GM23248 (cell line): ENCODE measurements at regions not wholly inside any gene's neighbourhood (a gene's known extent, or its start where the extent isn't known, plus 50 kb on each side); places are given as distances from the start of the nearest gene placed in this dataset.

ENCODE experiments used
- DNase-seq: peaks from one replicate; pipeline ENCODE4 v3.0.0-alpha.2; 2015
- H2AFZ ChIP-seq: fragments of 200-600 bp; sonication (generic); 2 replicates; pipeline ENCODE4 v1.6.1; 2016; ENCODE audit warnings: antibody characterized with exemption
- H3F3A ChIP-seq: fragments of 200-600 bp; sonication (generic); 2 replicates; pipeline ENCODE4 v1.6.1; 2016; ENCODE audit warnings: mild to moderate bottlenecking, antibody characterized with exemption, mixed run types; ENCODE audit not compliant: insufficient read depth
- H3K27ac ChIP-seq: fragments of 200-600 bp; sonication (generic); 2 replicates; pipeline ENCODE4 v1.5.1; 2016; ENCODE audit warnings: mild to moderate bottlenecking
- H3K27me3 ChIP-seq: fragments of 200-600 bp; sonication (generic); replicated peaks from 2 replicates; pipeline ENCODE4 v1.6.1; 2016; ENCODE audit warnings: mild to moderate bottlenecking; ENCODE audit not compliant: insufficient read depth
- H3K36me3 ChIP-seq: fragments of 200-600 bp; sonication (generic); 2 replicates; pipeline ENCODE4 v1.6.1; 2016; ENCODE audit warnings: low read depth, mild to moderate bottlenecking
- H3K4me1 ChIP-seq: fragments of 200-600 bp; sonication (generic); 2 replicates; pipeline ENCODE4 v1.6.1; 2016; ENCODE audit warnings: mild to moderate bottlenecking; ENCODE audit not compliant: insufficient read depth
- H3K4me2 ChIP-seq: fragments of 200-600 bp; sonication (generic); one replicate; pipeline ENCODE4 v1.6.1; 2016; ENCODE audit warnings: mild to moderate bottlenecking; ENCODE audit not compliant: unreplicated experiment
- H3K4me3 ChIP-seq: fragments of 200-600 bp; sonication (generic); 2 replicates; pipeline ENCODE4 v1.5.1; 2016; ENCODE audit warnings: mild to moderate bottlenecking
- H3K79me2 ChIP-seq: fragments of 200-600 bp; sonication (generic); 2 replicates; pipeline ENCODE4 v1.6.1; 2016; ENCODE audit warnings: mild to moderate bottlenecking; ENCODE audit not compliant: insufficient read depth
- H3K9ac ChIP-seq: fragments of 200-600 bp; sonication (generic); 2 replicates; pipeline ENCODE4 v1.6.1; 2016; ENCODE audit warnings: mild to moderate bottlenecking
- H3K9me2 ChIP-seq: fragments of 200-600 bp; sonication (generic); 2 replicates; pipeline ENCODE4 v1.6.1; 2016; ENCODE audit warnings: mixed run types, mild to moderate bottlenecking, moderate library complexity; ENCODE audit not compliant: insufficient read depth
- H3K9me3 ChIP-seq: fragments of 200-600 bp; sonication (generic); one replicate; pipeline ENCODE4 v1.6.1; 2017; ENCODE audit warnings: low read depth
- H4K20me1 ChIP-seq: fragments of 200-600 bp; sonication (generic); 2 replicates; pipeline ENCODE4 v1.6.0; 2016; ENCODE audit not compliant: insufficient read depth
- EZH2 ChIP-seq: fragments of 200-600 bp; sonication (generic); IDR thresholded peaks from 2 replicates; pipeline ENCODE4 v1.6.1; 2018; ENCODE audit warnings: antibody characterized with exemption, mild to moderate bottlenecking; ENCODE audit not compliant: insufficient read depth, poor library complexity, severe bottlenecking
- EZH2phosphoT487 ChIP-seq: fragments of 200-600 bp; sonication (generic); IDR thresholded peaks from 2 replicates; pipeline ENCODE4 v1.6.1; 2018; ENCODE audit warnings: antibody characterized with exemption, moderate library complexity, mild to moderate bottlenecking, low read depth; ENCODE audit not compliant: insufficient read depth
- WGBS, 2 experiments: methylation state at CpG; one replicate each; pipeline ENCODE4 v1.1.6; 2015 to 2017; ENCODE audit warnings: low lambda C conversion rate in 2 of 2, low coverage in 1 of 2; ENCODE audit errors: missing lambda C conversion rate in 2 of 2; 5-methylcytosine and 5-hydroxymethylcytosine counted together
- in situ Hi-C: fragments of 300-500 bp; cut with MboI; formaldehyde crosslinking; loops from 2 replicates; pipeline ENCODE4 v1.15.0; 2020

DNA sequence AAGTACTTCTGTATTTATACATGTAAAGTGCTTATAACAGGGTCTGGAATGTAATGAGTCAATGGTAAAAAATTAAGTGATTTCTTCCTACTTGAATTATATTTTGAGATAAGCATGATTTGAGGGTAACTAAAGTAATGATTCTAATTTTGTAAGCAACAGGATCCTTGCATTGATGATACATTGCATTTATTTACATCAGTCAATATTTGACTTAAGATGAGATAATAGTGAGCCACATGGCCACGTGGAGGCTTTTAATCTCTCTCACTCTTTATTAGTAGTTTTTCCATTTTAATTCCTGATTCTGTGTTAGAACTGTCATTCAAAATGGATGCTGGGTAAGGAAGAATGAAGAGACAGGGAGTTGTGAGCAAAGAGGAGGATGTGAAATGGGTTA is 298.1 kb upstream of the PRICKLE1 start:
- Histone ChIP-seq H3K4me2 (peak overlapping the region; percentile 1), H3K4me1 (0 out of 2 replicates have a peak, but pooled peaks cover 10% of the 10 kb centered on the region), H3K4me3 (no peak overlapping the region), H3K36me3 (no peaks in the 10 kb centered on the region; the same call in 1 of the 2 replicates), H3K27me3 (no peaks in the 10 kb centered on the region), H3K9me3 (no peaks in the 10 kb centered on the region), H3K9ac (no peak overlapping the region), H3K27ac (no peak overlapping the region), H2AFZ (no peak overlapping the region), H3K9me2 (no peaks in the 10 kb centered on the region), H3F3A (no peaks in the 10 kb centered on the region), H4K20me1 (no peaks in the 10 kb centered on the region), H3K79me2 (no peaks in the 10 kb centered on the region)
- DNase-seq, result no peak
- TF ChIP-seq EZH2phosphoT487 (no peak), EZH2 (no peak)
- in situ Hi-C loops, result no loop called here
- 0 to 5% methylated on average over 1 of the region's 1 CpG for WGBS, 2 experiments

GRCh38 chr12:42886160-42886559 is 296.6 kb upstream of the PRICKLE1 start:
- Histone ChIP-seq H3K9me3 (no peaks in the 10 kb centered on the region), H3K9ac (no peak overlapping the region), H3F3A (no peaks in the 10 kb centered on the region), H4K20me1 (no peaks in the 10 kb centered on the region), H3K4me3 (no peak overlapping the region), H3K9me2 (no peaks in the 10 kb centered on the region), H3K79me2 (no peaks in the 10 kb centered on the region), H3K4me2 (no peak overlapping the region), H3K4me1 (0 out of 2 replicates have a peak, but pooled peaks cover 10% of the 10 kb centered on the region), H3K27ac (no peak overlapping the region), H3K27me3 (no peaks in the 10 kb centered on the region), H2AFZ (no peak overlapping the region), H3K36me3 (no peaks in the 10 kb centered on the region; the same call in 1 of the 2 replicates)
- WGBS, 2 experiments, result 42 to 48% methylated on average over 3 of the region's 3 CpGs
- no peak for DNase-seq
- in situ Hi-C loops, result no loop called here
- no peak for TF ChIP-seq EZH2
- no peak for TF ChIP-seq EZH2phosphoT487

DNA sequence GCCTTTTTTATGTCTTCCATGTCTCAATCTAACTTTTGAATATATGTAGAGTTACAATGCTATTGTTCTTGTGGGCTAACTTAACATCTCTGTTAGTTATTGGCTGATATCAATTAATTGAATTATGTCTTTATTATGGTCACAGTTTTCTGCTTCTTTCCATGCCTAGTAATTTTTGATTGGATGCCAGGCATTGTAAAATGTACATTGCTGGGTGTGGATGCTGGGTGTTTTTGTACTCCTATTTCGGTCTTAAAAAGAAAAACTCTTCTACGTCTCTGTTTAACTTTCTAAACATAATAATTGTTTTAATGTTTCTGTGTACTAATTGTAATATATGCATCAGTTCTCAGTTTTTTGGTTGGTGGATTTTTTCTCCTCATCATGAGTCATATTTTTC is 296.1 kb upstream of the PRICKLE1 start:
- H3K9ac ChIP-seq, result no peak overlapping the region
- H3K9me3 ChIP-seq, result no peaks in the 10 kb centered on the region
- H2AFZ ChIP-seq, result no peak overlapping the region
- WGBS, 2 experiments, result 78 to 81% methylated on average over 2 of the region's 2 CpGs
- no peak for DNase-seq
- no peaks in the 10 kb centered on the region for H3K9me2 ChIP-seq
- H3K36me3 ChIP-seq, result no peaks in the 10 kb centered on the region; the same call in 1 of the 2 replicates
- no peak overlapping the region for H3K4me2 ChIP-seq
- H3F3A ChIP-seq, result no peaks in the 10 kb centered on the region
- TF ChIP-seq EZH2phosphoT487 (no peak), EZH2 (no peak)
- in situ Hi-C loops, result no loop called here
- H3K79me2 ChIP-seq, result no peaks in the 10 kb centered on the region
- H4K20me1 ChIP-seq, result no peaks in the 10 kb centered on the region
- no peak overlapping the region for H3K27ac ChIP-seq
- H3K27me3 ChIP-seq, result no peaks in the 10 kb centered on the region
- no peak overlapping the region for H3K4me3 ChIP-seq
- H3K4me1 ChIP-seq, result 0 out of 2 replicates have a peak, but pooled peaks cover 10% of the 10 kb centered on the region

GRCh38 chr12:42884116-42884515 is 294.6 kb upstream of the PRICKLE1 start:
- 48 to 57% methylated on average over 4 of the region's 4 CpGs for WGBS, 2 experiments

GRCh38 chr12:42873401-42873800 is 283.9 kb upstream of the PRICKLE1 start:
- H3K79me2 ChIP-seq, result no peaks in the 10 kb centered on the region
- TF ChIP-seq EZH2phosphoT487 (no peak), EZH2 (no peak)
- no peaks in the 10 kb centered on the region for H3K27me3 ChIP-seq
- no peaks in the 10 kb centered on the region for H3K36me3 ChIP-seq
- H3K9me3 ChIP-seq, result no peaks in the 10 kb centered on the region
- no peak overlapping the region for H3K4me2 ChIP-seq
- H3K9me2 ChIP-seq, result no peaks in the 10 kb centered on the region
- no peak for DNase-seq
- H3K4me3 ChIP-seq, result no peak overlapping the region
- in situ Hi-C loops, result no loop called here
- no peak overlapping the region for H3K9ac ChIP-seq
- 77 to 82% methylated on average over 5 of the region's 5 CpGs for WGBS, 2 experiments
- no peaks in the 10 kb centered on the region for H3F3A ChIP-seq
- no peak overlapping the region for H2AFZ ChIP-seq
- no peak overlapping the region for H3K27ac ChIP-seq
- no peaks in the 10 kb centered on the region for H4K20me1 ChIP-seq
- H3K4me1 ChIP-seq, result no peaks in the 10 kb centered on the region

More at GRCh38 chr12:42884116-42884515, 294.6 kb upstream of the PRICKLE1 start:
- Histone ChIP-seq H3F3A (no peaks in the 10 kb centered on the region), H3K79me2 (no peaks in the 10 kb centered on the region), H3K9ac (no peak overlapping the region), H3K27me3 (no peaks in the 10 kb centered on the region), H3K4me1 (0 out of 2 replicates have a peak, but pooled peaks cover 10% of the 10 kb centered on the region), H3K36me3 (no peaks in the 10 kb centered on the region; the same call in 1 of the 2 replicates), H3K4me3 (no peak overlapping the region), H3K4me2 (no peak overlapping the region), H4K20me1 (no peaks in the 10 kb centered on the region), H3K9me3 (no peaks in the 10 kb centered on the region), H2AFZ (no peak overlapping the region), H3K9me2 (no peaks in the 10 kb centered on the region), H3K27ac (no peak overlapping the region)
- TF ChIP-seq EZH2 (no peak), EZH2phosphoT487 (no peak)
- DNase-seq, result peak; percentile 29
- in situ Hi-C loops, result no loop called here
